ENCODE measurements at regions not wholly inside any gene's neighbourhood (a gene's known extent, or its start where the extent isn't known, plus 50 kb on each side); places are given as distances from the start of the nearest gene placed in this dataset.

DNA sequence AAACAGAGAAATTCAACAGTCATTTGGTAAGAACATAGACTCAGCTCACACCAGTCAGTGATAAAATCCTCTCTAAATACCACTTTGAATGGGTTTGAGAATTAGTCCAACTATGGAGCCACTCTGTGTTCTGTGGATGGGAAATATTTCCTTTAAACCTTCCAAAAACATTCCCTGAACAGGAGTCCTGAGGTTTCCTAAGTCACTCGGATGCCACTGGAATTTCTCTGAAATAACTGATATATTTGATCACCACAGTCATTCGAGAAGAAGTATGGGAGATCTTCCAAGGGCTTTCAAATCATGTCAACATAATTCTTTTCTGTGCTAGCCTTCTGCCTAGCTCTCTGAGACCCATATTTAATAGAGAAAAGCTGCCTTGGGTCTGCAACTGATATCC, 958.6 kb downstream of the STIM2 start:
- H3K79me2 ChIP-seq (ENCODE audit: insufficient read depth, low read length), result no peaks in the 10 kb centered on the region
- H2AFZ ChIP-seq (ENCODE audit: low read length), result no peak overlapping the region
- H3K27me3 ChIP-seq (ENCODE audit: insufficient read depth, low read length), result no peaks in the 10 kb centered on the region
- H3K4me3 ChIP-seq (ENCODE audit: insufficient read depth, low read length), result no peak overlapping the region
- H4K20me1 ChIP-seq (ENCODE audit: insufficient read depth, low read length), result no peaks in the 10 kb centered on the region
- no peak overlapping the region for H3K4me2 ChIP-seq (ENCODE audit: insufficient read depth, low read length)
- no peaks in the 10 kb centered on the region for H3K9me3 ChIP-seq (ENCODE audit: low read depth, low read length)
- H3K36me3 ChIP-seq (ENCODE audit: insufficient read depth, low read length), result no peaks in the 10 kb centered on the region
- DNase-seq (ENCODE audit: insufficient read length, low spot score, missing footprints), result no peak
- TF ChIP-seq, protein P1, sequence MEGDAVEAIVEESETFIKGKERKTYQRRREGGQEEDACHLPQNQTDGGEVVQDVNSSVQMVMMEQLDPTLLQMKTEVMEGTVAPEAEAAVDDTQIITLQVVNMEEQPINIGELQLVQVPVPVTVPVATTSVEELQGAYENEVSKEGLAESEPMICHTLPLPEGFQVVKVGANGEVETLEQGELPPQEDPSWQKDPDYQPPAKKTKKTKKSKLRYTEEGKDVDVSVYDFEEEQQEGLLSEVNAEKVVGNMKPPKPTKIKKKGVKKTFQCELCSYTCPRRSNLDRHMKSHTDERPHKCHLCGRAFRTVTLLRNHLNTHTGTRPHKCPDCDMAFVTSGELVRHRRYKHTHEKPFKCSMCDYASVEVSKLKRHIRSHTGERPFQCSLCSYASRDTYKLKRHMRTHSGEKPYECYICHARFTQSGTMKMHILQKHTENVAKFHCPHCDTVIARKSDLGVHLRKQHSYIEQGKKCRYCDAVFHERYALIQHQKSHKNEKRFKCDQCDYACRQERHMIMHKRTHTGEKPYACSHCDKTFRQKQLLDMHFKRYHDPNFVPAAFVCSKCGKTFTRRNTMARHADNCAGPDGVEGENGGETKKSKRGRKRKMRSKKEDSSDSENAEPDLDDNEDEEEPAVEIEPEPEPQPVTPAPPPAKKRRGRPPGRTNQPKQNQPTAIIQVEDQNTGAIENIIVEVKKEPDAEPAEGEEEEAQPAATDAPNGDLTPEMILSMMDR (IDR thresholded peaks at IDR 0.05; ENCODE audit: extremely low read depth, low read depth, low read length), result no peak
- H3K27ac ChIP-seq (ENCODE audit: low read depth, low read length), result no peak overlapping the region
- H3K4me1 ChIP-seq (ENCODE audit: insufficient read depth, low read length), result no peaks in the 10 kb centered on the region

GRCh38 chr4:27828843-27829242, 968.2 kb downstream of the STIM2 start:
- TF ChIP-seq, protein P1 (IDR thresholded peaks at IDR 0.05; ENCODE audit: extremely low read depth, low read depth, low read length), result no peak
- Histone ChIP-seq H3K27me3 (ENCODE audit: insufficient read depth, low read length) (no peaks in the 10 kb centered on the region), H2AFZ (ENCODE audit: low read length) (no peak overlapping the region), H3K4me1 (ENCODE audit: insufficient read depth, low read length) (no peaks in the 10 kb centered on the region), H3K27ac (ENCODE audit: low read depth, low read length) (no peak overlapping the region), H3K9me3 (ENCODE audit: low read depth, low read length) (no peaks in the 10 kb centered on the region), H3K4me2 (ENCODE audit: insufficient read depth, low read length) (no peak overlapping the region), H3K36me3 (ENCODE audit: insufficient read depth, low read length) (no peaks in the 10 kb centered on the region), H3K4me3 (ENCODE audit: insufficient read depth, low read length) (no peak overlapping the region), H3K79me2 (ENCODE audit: insufficient read depth, low read length) (no peaks in the 10 kb centered on the region), H4K20me1 (ENCODE audit: insufficient read depth, low read length) (no peaks in the 10 kb centered on the region)
- no peak for DNase-seq (ENCODE audit: insufficient read length, low spot score, missing footprints)

GRCh38 chr4:27830251-27830650, 969.6 kb downstream of the STIM2 start:
- H4K20me1 ChIP-seq (ENCODE audit: insufficient read depth, low read length), result no peaks in the 10 kb centered on the region
- no peak overlapping the region for H2AFZ ChIP-seq (ENCODE audit: low read length)
- H3K4me3 ChIP-seq (ENCODE audit: insufficient read depth, low read length), result no peak overlapping the region
- H3K9me3 ChIP-seq (ENCODE audit: low read depth, low read length), result no peaks in the 10 kb centered on the region
- no peaks in the 10 kb centered on the region for H3K4me1 ChIP-seq (ENCODE audit: insufficient read depth, low read length)
- no peaks in the 10 kb centered on the region for H3K79me2 ChIP-seq (ENCODE audit: insufficient read depth, low read length)
- no peaks in the 10 kb centered on the region for H3K36me3 ChIP-seq (ENCODE audit: insufficient read depth, low read length)
- no peaks in the 10 kb centered on the region for H3K27me3 ChIP-seq (ENCODE audit: insufficient read depth, low read length)
- no peak overlapping the region for H3K4me2 ChIP-seq (ENCODE audit: insufficient read depth, low read length)
- no peak overlapping the region for H3K27ac ChIP-seq (ENCODE audit: low read depth, low read length)
- TF ChIP-seq, protein P1 (IDR thresholded peaks at IDR 0.05; ENCODE audit: extremely low read depth, low read depth, low read length), result no peak
- no peak for DNase-seq (ENCODE audit: insufficient read length, low spot score, missing footprints)

- TF ChIP-seq, protein P1 (IDR thresholded peaks at IDR 0.05; ENCODE audit: extremely low read depth, low read depth, low read length), result no peak
- H3K9me3 ChIP-seq (ENCODE audit: low read depth, low read length), result no peaks in the 10 kb centered on the region
- H3K4me1 ChIP-seq (ENCODE audit: insufficient read depth, low read length), result no peaks in the 10 kb centered on the region
- no peaks in the 10 kb centered on the region for H3K27me3 ChIP-seq (ENCODE audit: insufficient read depth, low read length)
- no peaks in the 10 kb centered on the region for H3K79me2 ChIP-seq (ENCODE audit: insufficient read depth, low read length)
- H4K20me1 ChIP-seq (ENCODE audit: insufficient read depth, low read length), result no peaks in the 10 kb centered on the region
- no peak overlapping the region for H3K27ac ChIP-seq (ENCODE audit: low read depth, low read length)
- H2AFZ ChIP-seq (ENCODE audit: low read length), result no peak overlapping the region
- DNase-seq (ENCODE audit: insufficient read length, low spot score, missing footprints), result no peak
- no peaks in the 10 kb centered on the region for H3K36me3 ChIP-seq (ENCODE audit: insufficient read depth, low read length)
- H3K4me3 ChIP-seq (ENCODE audit: insufficient read depth, low read length), result no peak overlapping the region
- H3K4me2 ChIP-seq (ENCODE audit: insufficient read depth, low read length), result no peak overlapping the region
Observed at GRCh38 chr4:27835851-27836250, 975.2 kb downstream of the STIM2 start.
